ENCODE measurements at regions not wholly inside any gene's neighbourhood (a gene's known extent, or its start where the extent isn't known, plus 50 kb on each side); places are given as distances from the start of the nearest gene placed in this dataset.

- DNase-seq (ENCODE audit: low read depth in 4 of 4, low spot score in 3 of 4) = no peak
Observed at GRCh38 chr6:93471281-93471680, 51.9 kb upstream of the EPHA7 start.
